Vagina (tissue), 2 donors: ENCODE measurements at regions not wholly inside any gene's neighbourhood (a gene's known extent, or its start where the extent isn't known, plus 50 kb on each side); places are given as distances from the start of the nearest gene placed in this dataset.

Experiments
- DNase-seq, 2 donors: peaks; one replicate each; pipeline ENCODE4 v3.0.0-alpha.2; 2017; ENCODE audit errors: extremely low spot score in 2 of 2
- H3K27ac ChIP-seq: fragments of 200-600 bp; sonication (generic); one replicate; pipeline ENCODE4 v1.5.1; 2019
- H3K27me3 ChIP-seq: fragments of 200-600 bp; sonication (generic); one replicate; pipeline ENCODE4 v1.5.1; 2019
- H3K36me3 ChIP-seq, 2 donors: fragments of 200-600 bp; sonication (generic); one replicate each; pipeline ENCODE4 v1.5.1; 2017 to 2019
- H3K4me1 ChIP-seq: fragments of 200-600 bp; sonication (generic); one replicate; pipeline ENCODE4 v1.5.1; 2019
- H3K4me3 ChIP-seq, 2 donors: fragments of 200-600 bp; sonication (generic); 1 replicate in 1 of 2; 2 replicates in 1 of 2; pipeline ENCODE4 v1.5.1; 2016 to 2019
- H3K9me3 ChIP-seq: fragments of 200-600 bp; sonication (generic); one replicate; pipeline ENCODE4 v1.5.1; 2019
- POLR2A ChIP-seq, 2 donors: fragments of 450-650 bp; IDR thresholded peaks; one replicate each; pipeline ENCODE4 v1.6.1; 2017; ENCODE audit warnings: antibody characterized with exemption in 2 of 2, mild to moderate bottlenecking in 2 of 2, moderate library complexity in 2 of 2
- POLR2AphosphoS5 ChIP-seq, 2 donors: sonication (generic); formaldehyde crosslinking; IDR thresholded peaks; one replicate each; pipeline ENCODE4 v1.9.0; 2017; ENCODE audit warnings: antibody characterized with exemption in 2 of 2, mild to moderate bottlenecking in 2 of 2, low read depth in 1 of 2; ENCODE audit not compliant: insufficient read depth in 1 of 2
- intact Hi-C: fragments of 100-400 bp; cut with DNase I; formaldehyde crosslinking; loops from one replicate; pipeline ENCODE4 v1.15.1; 2023
- TF ChIP-seq, protein P1 (sequence below), 3 experiments: fragments of 450-650 bp in 2 of 3; fragments of 200-600 bp in 1 of 3; sonication (generic) in 1 of 3; IDR thresholded peaks; one replicate each; pipeline ENCODE4 v1.5.1; 2017 to 2019; ENCODE audit warnings: antibody characterized with exemption in 3 of 3, mild to moderate bottlenecking in 2 of 3, moderate library complexity in 2 of 3

DNA sequence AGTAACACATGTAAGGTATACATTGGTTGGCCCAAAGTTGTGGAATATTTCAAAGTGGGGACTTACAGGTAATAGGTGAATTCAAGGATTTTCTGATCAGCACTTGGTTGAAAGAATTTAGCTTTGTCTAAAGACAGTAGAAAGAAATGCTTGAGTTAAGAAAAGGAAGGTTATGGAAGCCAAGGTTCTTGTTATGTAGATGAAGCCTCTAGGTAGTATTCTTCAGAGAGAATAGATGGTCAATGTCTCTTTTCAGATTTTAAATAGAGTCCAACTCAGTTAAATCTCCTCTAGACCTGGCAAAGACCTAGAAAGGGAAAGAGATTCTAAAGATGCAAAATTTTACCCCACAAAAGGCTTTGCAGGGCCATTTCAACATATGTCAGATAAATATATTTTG lies 157.4 kb downstream of the ANKRD30B start:
- Histone ChIP-seq H3K4me1 (no peaks in the 10 kb centered on the region), H3K36me3 (no peaks in the 10 kb centered on the region), H3K27ac (no peak overlapping the region), H3K27me3 (no peaks in the 10 kb centered on the region), H3K4me3 (no peak overlapping the region), H3K9me3 (no peaks in the 10 kb centered on the region)
- DNase-seq: no peak
- intact Hi-C loops: no loop called here
- TF ChIP-seq, protein P1, sequence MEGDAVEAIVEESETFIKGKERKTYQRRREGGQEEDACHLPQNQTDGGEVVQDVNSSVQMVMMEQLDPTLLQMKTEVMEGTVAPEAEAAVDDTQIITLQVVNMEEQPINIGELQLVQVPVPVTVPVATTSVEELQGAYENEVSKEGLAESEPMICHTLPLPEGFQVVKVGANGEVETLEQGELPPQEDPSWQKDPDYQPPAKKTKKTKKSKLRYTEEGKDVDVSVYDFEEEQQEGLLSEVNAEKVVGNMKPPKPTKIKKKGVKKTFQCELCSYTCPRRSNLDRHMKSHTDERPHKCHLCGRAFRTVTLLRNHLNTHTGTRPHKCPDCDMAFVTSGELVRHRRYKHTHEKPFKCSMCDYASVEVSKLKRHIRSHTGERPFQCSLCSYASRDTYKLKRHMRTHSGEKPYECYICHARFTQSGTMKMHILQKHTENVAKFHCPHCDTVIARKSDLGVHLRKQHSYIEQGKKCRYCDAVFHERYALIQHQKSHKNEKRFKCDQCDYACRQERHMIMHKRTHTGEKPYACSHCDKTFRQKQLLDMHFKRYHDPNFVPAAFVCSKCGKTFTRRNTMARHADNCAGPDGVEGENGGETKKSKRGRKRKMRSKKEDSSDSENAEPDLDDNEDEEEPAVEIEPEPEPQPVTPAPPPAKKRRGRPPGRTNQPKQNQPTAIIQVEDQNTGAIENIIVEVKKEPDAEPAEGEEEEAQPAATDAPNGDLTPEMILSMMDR (IDR thresholded peaks at IDR 0.05): no peak
- no peak for TF ChIP-seq POLR2A (IDR thresholded peaks at IDR 0.05)
- TF ChIP-seq POLR2AphosphoS5 (IDR thresholded peaks at IDR 0.05; ENCODE audit: insufficient read depth in 1 of 2, low read depth in 1 of 2): no peak

DNA sequence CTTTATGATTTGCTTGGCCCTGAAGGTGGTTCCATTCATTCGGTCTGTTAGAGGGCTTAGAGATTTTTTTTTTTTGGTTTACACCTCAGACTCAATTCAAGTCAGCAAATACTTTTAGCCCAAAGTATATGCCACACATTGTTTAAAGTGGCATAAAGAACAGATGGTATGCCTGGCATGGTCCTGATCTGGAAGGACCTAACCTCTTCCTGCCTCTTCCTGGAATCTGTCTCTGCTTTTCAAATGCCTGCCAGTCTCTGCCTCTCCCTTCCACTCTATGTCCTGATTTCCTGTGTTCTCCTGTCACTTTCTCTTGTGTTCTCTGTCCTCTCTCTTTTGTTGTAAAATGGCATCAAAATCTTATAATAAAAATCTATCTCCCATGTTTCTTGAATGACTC lies 158.0 kb downstream of the ANKRD30B start:
- Histone ChIP-seq H3K4me3 (no peak overlapping the region), H3K27me3 (no peaks in the 10 kb centered on the region), H3K4me1 (no peaks in the 10 kb centered on the region), H3K27ac (no peak overlapping the region), H3K9me3 (no peaks in the 10 kb centered on the region), H3K36me3 (no peaks in the 10 kb centered on the region)
- DNase-seq: peak in 1 of 2 donors; percentile 6
- intact Hi-C loops: no loop called here
- TF ChIP-seq, protein P1 (IDR thresholded peaks at IDR 0.05): no peak
- TF ChIP-seq POLR2AphosphoS5 (IDR thresholded peaks at IDR 0.05; ENCODE audit: insufficient read depth in 1 of 2, low read depth in 1 of 2) (no peak), POLR2A (IDR thresholded peaks at IDR 0.05) (no peak)

DNA sequence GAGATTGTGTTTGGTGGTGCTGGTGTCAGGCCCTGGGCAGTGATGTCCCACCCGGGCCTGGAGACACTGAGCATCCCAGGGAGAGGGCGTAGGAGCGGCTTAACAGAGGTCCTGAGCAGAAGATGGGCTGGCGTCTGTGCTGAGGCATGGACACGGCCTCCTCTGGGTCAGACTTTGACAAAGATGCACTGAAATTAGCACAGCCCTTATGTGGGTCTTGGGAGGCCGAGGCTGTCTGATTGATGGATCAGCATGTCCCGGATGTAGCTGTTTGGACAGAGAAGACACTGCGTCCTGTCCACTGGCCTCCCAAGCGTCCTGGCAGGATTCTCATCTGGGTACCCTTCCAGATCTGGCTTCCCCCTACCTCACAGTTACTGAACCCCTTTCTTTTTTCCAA lies 159.4 kb downstream of the ANKRD30B start:
- intact Hi-C loops: no loop called here
- Histone ChIP-seq H3K27me3 (no peaks in the 10 kb centered on the region), H3K27ac (no peak overlapping the region), H3K4me1 (no peaks in the 10 kb centered on the region), H3K36me3 (no peaks in the 10 kb centered on the region), H3K9me3 (no peaks in the 10 kb centered on the region), H3K4me3 (no peak overlapping the region)
- DNase-seq: peak; percentile 58 to 72
- TF ChIP-seq POLR2AphosphoS5 (IDR thresholded peaks at IDR 0.05; ENCODE audit: insufficient read depth in 1 of 2, low read depth in 1 of 2) (no peak), POLR2A (IDR thresholded peaks at IDR 0.05) (no peak)
- TF ChIP-seq, protein P1 (IDR thresholded peaks at IDR 0.05): no peak

- Histone ChIP-seq H3K36me3 (no peaks in the 10 kb centered on the region), H3K27me3 (no peaks in the 10 kb centered on the region), H3K4me1 (no peaks in the 10 kb centered on the region), H3K4me3 (no peak overlapping the region), H3K9me3 (no peaks in the 10 kb centered on the region), H3K27ac (no peak overlapping the region)
- TF ChIP-seq POLR2A (IDR thresholded peaks at IDR 0.05) (no peak), POLR2AphosphoS5 (IDR thresholded peaks at IDR 0.05; ENCODE audit: insufficient read depth in 1 of 2, low read depth in 1 of 2) (no peak)
- TF ChIP-seq, protein P1 (IDR thresholded peaks at IDR 0.05): no peak
- peak; percentile 12 to 74 for DNase-seq
- intact Hi-C loops: no loop called here
These were observed 160.6 kb downstream of the ANKRD30B start for GRCh38 chr18:14908541-14908940.

DNA sequence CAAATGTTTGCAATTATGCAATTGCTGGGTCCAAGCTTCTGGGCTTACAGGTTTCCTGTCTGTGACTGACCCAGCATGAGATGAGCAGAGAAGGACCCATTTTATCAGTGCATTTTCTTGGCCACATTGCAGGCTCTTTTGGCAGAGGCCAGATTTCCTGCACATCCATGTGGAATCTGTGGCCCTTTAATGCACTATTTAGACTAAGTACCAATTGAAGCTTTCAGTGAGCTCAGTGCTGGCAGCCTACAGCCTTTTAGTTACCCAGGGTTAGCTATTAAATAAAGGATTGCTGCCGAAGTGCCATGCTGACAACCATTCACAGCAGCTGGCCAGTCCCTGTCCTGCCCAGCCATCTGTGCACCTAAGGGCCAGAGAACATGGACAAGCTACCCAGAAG lies 165.0 kb downstream of the ANKRD30B start:
- Histone ChIP-seq H3K4me1 (no peaks in the 10 kb centered on the region), H3K36me3 (no peaks in the 10 kb centered on the region), H3K4me3 (no peak overlapping the region), H3K27me3 (no peaks in the 10 kb centered on the region), H3K9me3 (no peaks in the 10 kb centered on the region), H3K27ac (no peak overlapping the region)
- DNase-seq: peak; percentile 22 to 44
- intact Hi-C loops: no loop called here
- TF ChIP-seq, protein P1 (IDR thresholded peaks at IDR 0.05): no peak
- no peak for TF ChIP-seq POLR2A (IDR thresholded peaks at IDR 0.05)
- no peak for TF ChIP-seq POLR2AphosphoS5 (IDR thresholded peaks at IDR 0.05; ENCODE audit: insufficient read depth in 1 of 2, low read depth in 1 of 2)
